Pons (tissue), 1 donor: ENCODE measurements at regions not wholly inside any gene's neighbourhood (a gene's known extent, or its start where the extent isn't known, plus 50 kb on each side); places are given as distances from the start of the nearest gene placed in this dataset.

Experiments used
- DNase-seq: peaks from one replicate; pipeline ENCODE4 v3.0.0-alpha.2; 2016; ENCODE audit warnings: low spot score

DNA sequence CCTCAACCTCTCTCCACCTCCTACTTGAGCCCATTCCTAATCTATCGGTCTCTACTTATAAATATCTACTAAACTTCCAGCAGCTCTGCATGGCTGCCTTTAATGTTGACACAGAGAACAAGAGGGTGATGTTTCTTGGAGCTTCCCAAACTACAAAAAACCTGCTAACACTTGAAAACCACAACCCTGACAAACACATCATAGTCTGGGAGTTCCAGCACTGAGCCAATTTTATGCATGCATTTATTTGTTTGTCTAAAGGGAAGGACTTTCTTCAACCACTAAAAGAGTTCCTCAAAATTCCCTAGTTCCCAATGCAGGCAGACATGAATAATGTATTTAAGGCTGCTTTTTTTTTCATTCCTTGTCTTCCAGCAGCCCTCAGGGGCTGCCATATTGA is 331.8 kb upstream of the XYLT1 start:
- DNase-seq = no peak

DNA sequence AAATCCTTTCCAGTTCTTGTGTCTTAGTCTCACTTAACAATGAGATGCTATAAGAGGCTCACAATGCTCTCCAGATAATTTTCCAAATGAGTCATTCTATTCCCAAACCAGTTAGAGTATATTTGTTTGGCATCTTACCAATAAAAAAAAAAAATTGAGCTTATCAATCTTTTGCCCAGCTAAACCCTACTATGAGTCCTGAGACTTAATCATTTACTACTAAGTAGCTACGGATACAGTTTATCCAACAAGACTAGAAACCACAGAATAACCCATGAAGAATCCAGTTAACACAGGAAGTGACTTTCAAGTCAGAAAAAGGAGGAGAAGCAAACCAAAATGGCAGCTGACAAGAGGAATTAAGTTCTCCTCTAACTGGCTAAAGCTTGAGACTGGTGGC is 330.3 kb upstream of the XYLT1 start:
- DNase-seq = no peak

DNA sequence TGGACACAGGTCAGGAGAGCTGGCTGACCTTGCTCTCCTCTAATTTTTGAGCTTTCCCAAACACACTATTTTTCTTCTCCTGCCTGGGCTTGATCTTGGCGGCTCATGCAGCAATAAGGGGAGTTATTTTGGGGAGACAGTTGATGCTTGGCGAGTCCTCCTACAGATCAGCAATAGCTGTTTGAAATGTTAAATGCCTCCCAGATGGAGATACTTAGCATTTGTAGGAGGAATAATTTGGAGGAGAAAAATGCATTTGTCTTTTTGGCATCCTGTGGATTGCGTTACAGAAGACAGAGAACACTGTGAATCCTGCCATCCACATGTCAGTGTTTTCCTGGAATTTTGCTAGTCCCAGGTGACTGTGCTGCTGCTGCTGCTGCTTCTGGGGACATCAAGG is 328.0 kb upstream of the XYLT1 start:
- peak; percentile 17 for DNase-seq

DNA sequence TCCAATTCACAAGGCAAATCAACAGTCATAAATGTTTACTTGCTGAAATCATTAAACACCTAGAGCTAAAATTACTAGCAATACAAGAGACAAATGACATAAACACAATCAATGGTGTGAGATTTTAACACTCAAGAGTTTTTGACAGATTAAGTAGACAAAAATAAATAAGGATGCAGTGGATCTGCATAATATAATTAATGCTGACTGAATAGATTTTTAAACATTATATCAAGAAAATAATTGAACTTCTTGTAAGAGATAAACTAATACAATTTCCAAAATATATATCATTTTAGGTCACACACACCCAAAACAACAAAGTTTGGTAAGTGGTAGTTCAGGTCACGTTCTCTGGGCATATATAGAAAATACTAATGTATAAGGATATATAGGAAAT is 322.6 kb upstream of the XYLT1 start:
- no peak for DNase-seq

DNA sequence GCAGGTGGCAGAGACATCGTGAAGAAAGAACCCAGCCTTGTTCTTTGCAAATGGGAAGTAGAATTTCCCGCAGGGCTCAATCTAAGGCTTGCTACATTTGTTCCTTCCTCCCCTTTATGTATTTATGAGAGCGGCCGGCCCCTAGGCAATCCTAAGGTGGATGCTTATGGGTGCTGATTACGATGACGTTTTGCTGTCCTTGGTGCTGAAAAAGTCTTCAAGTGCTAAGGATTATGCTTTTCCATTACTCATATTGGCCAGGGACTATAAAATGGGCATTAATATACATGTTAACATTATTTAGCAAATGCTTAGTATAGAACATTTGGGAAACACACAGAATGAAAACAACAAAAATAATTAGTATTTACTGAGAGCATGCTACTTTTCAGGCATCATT is 313.3 kb upstream of the XYLT1 start:
- DNase-seq = no peak

DNA sequence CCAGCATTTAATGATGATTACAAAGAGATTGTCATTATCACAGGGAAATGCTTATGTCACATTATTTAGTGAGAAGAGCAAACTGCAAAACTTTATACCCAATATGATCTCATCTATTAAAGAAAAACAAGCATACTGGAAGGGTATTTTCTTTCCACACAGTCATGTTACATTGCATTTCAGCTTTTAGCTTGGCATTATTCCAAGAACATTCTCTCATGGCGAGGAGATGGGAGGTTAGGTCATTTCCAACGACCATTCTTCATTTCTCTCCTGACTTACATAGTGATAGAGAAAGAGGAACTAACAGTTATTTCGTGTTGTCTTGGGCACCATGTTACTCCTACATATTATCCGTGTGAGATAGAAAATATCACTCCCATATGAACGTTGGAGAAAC is 309.4 kb upstream of the XYLT1 start:
- no peak for DNase-seq

DNA sequence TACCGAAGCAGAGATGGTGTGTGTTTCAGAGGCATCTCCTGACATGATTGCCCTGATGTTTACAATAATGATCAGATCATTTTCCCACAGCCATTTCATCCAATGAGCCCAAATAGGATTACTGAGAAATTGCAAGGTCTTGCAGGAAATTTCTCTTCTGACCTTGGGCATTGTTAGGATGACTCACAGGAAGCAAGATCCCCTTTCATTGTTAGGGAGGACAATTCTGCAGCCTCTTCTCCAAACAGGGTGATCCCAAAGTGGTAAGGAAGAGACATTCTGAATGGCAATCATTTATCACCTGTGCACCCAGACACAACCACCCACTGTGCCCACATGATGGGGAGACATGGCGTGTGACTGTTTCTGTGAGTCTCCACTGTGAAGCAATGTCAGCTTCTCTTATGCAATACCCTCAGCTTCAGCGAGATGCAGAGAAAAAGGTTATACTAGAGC is 306.7 kb upstream of the XYLT1 start:
- no peak for DNase-seq

DNA sequence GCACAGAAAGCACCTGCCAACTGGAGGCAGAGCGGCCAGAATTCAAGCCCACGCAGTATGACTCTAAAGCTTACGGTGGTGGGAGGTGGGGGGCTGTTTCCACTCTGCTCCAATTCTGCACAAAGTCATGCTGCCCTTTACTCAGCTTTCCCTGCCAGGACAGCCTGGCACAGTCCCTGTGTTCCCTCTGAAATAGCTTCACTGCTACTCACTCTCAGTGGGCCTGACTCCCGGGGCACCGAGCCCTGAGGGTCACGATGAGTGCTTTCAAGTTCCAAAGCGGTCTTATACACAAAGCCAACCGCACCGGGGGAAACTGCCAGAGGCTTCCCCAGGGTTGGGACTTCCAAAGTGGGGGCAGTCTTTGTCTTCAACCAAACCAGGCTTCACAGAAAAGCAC is 306.1 kb upstream of the XYLT1 start:
- DNase-seq = peak; percentile 15

DNA sequence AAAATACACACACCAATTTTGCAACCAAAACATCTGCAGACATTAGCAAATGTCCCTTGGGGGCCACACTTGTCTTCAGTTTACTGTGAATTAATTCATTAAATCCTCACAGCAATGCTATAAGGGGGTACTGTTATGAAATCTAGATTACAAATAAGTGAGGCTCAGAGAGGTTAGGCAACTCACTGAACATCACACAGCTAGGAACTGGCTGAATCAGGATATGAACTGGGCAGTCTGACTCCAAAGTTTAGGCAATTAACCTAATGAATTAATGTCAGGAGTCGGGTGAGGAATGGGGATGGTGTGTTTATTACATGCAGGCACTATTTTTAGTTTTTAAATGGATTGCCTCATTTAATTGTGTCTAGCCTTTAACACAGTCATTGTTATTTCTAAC is 305.7 kb upstream of the XYLT1 start:
- DNase-seq = no peak

DNA sequence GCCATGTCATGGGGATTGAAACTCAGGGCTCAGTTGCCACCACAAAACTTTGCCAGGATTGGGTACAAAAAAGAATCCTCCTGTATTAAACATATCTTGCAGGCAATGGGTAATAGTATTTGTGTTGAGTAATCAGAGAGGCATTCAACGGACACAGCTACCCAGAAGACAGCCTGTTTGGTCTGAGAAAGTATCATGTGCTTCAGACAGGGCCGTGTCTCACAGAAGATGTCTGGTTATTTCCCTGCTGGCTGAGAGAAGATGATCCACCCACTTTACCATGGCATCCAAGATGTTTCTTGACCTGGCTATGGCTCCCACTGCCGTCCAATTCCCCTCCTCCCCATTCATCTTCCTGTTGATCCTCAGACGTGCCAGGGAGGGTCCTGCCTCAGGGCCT is 304.3 kb upstream of the XYLT1 start:
- no peak for DNase-seq

DNA sequence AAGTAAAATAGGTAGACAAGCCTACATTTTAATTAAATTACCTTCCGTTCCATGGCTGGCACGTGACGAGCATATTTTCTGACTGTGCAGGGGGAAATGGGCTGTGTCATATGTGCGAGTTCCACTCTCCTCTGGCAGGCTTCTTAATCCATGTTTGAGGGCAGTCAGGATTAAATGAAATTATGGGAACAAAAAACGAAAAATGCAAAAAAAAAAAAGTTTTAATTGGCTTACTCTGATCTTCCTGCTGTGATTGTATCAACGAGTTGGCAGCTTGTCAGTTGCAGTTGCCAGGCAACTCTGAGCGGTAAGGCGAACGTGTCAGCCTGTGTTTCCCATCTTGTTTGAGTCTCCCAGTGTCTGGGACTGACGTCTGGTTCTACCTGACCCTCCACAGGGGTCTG is 302.9 kb upstream of the XYLT1 start:
- DNase-seq = no peak

DNA sequence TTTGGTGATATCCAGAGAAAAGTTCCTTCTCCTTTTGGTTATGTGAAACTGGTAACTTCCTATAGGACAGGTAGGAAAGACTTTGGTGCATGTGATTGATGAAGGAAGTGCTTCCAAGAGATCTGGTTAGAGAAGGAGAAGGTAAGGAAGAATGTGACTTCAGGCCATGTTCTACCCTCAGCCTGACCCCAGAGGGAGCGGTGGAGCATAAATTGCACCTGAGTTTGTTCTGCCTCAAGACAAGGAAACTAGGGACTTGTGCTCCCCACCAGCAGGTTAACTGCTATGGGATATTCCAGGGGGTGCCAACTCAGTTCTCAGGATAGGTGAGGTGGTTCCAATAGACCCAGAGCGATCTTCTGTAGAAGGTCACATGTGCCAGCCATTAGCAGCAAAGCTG is 299.3 kb upstream of the XYLT1 start:
- no peak for DNase-seq

DNA sequence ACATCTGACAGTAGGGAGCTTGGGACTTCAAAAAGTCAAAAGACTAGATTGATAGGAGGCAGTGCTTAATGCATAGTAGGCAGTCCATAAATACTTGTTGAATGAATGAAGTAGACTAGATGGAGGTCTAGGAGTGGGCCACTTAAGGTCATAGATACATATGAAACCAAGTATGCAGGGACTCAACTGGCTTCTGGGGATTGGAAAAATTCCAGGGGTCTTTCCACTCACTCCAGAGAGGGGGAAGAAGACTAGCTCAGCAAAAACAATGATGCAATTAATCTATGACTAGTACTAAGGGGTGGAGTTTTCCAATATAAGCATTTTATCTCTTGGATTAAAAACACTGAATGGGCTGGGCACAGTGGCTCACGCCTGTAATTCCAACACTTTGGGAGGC is 298.3 kb upstream of the XYLT1 start:
- no peak for DNase-seq

DNA sequence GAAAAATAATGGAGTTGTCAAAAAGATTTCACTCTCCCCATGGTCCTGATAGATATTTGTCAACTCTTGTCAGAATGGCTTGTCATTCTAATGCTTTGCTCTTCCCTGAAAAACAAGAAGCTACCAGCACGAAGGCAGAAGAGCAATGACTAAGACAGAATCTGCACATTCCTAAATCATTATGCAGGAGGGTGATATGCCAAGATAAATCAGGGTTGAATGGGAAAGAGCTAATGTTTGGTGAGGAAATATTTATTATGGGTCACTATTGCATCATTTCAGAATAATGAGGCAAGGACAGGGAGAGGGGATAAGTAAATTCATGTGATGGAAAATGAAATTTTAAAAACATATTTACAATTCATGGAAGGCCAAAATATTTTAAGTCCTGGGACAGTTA is 297.5 kb upstream of the XYLT1 start:
- no peak for DNase-seq

DNA sequence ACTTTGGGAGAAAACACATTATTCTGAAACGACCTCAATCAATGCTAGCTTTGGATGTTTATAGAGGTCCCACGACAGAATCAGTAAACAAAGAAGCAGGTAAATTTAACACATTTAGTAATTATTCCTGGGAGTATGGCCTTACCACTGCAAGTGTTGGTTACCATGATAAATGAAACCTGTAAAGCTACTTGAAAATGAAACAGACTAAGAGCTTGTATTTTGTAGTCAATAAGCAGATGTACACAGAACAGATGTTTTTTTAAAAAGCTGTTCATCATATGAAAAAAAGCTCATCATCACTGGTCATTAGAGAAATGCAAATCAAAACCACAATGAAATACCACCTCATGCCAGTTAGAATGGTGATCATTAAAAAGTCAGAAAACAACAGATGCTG is 295.3 kb upstream of the XYLT1 start:
- no peak for DNase-seq

DNA sequence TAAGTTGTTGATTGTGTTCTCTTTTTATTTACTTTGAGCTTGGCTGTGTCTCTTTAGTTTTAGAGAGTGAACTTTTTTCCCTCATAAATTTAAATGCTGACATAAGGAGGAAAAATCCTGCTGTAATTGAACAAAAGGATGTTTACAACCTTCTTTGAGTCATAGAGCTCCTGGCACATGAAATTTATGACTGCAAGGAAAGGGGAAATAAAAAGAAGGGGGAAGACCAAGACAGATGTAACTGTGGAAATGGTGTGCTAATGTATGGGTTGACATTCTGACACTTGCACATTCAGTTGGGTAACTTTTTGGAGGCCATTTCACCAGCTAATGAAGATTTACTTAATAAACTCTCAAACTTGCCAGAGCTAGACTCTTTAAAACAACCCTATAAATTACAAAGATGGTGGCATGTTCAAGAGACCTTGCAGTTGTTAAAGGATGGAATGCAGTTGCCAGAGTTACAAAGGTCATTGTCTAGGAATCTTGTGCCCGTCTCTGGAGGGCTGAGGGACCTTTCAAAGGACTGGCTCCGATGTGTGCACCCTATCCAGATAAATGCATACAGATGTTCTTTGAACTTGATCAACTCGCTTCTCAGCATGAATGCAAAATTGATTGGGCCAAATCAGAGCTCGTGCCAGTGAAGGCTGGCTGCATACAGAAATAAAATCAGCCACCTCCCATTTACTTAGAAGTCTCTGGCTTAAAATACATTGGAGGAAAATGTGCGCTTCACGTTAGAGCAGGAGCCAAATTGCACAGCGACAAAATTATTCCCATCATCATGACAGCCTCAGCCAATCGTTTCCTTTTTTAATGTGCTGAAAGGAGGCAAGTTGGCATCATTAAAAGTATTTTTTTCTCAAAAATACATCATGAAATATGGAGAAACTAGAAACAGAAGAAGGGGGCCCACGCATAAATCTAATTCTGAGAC is 289.0 kb upstream of the XYLT1 start:
- DNase-seq = no peak

DNA sequence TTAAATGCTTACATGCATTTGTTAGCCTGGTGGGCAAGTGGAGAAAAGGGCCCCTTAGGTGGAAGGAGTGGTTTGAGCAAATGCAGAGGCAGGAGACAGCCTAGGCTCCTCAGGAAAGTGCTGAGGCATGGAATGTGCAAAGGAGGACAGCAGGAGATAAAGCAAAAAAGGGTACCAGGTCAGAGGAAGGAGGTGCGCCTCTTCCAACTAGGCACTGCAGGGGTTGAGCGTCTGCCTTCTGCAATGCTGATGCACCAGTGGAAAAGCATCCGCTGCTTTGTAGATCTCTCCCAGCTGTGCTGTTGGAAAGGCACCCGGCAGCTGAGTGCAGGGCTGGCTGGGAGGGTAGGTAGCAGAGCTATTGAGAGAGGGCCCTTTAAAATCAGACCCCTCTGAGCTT is 287.0 kb upstream of the XYLT1 start:
- no peak for DNase-seq

DNA sequence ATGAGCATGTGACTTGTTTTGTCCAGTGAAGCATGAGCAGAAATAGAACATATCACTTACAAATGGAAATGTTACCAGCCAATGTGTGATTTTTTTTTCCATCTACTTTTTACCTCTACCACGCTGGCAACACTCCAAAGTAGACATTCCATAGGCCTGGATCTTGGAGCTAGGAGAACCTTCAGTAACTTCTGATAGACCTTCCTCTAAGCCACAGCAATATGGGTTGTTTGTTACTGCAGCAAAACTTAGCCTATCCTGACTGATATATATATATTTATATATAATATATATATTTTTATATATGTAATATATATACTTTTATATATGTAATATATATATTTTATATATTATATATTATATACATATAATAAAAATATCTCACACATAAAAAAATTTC is 284.4 kb upstream of the XYLT1 start:
- DNase-seq = no peak

DNA sequence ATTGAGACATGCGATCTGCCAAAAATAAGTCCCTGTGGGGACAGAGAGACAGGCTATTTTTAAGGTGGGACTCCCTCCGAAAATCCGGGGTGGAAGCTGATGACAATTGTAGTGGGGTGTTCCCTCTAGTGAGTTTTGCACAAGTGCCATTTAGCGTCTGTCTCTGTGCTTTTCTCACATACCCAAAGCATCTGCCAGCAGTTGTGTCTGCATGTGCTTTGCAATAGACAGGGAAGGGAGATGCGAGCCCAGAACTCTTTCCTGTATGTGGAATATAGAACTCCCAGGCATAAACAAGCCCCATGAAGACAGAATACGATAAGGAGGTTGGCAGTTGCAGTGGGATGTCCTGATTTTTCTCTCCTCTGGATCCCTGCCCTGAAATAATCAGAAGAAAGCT is 282.7 kb upstream of the XYLT1 start:
- DNase-seq = no peak

DNA sequence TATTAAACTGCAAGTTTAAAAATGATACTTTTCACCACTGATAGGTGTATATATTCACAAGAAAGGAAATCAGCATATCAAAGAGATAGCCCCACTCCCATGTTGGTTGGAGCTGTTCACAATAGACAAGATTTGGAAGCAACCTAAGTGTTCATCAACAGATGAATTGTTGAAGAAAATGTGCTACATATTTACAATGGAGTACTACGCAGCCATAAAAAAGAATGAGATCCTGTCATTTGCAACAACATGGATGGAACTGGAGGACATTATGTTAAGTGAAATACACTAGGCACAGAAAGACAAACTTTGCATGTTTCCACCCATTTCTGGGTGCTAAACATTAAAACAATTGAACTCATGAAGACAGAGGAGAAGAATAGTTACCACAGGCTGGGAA is 278.9 kb upstream of the XYLT1 start:
- DNase-seq = no peak

DNA sequence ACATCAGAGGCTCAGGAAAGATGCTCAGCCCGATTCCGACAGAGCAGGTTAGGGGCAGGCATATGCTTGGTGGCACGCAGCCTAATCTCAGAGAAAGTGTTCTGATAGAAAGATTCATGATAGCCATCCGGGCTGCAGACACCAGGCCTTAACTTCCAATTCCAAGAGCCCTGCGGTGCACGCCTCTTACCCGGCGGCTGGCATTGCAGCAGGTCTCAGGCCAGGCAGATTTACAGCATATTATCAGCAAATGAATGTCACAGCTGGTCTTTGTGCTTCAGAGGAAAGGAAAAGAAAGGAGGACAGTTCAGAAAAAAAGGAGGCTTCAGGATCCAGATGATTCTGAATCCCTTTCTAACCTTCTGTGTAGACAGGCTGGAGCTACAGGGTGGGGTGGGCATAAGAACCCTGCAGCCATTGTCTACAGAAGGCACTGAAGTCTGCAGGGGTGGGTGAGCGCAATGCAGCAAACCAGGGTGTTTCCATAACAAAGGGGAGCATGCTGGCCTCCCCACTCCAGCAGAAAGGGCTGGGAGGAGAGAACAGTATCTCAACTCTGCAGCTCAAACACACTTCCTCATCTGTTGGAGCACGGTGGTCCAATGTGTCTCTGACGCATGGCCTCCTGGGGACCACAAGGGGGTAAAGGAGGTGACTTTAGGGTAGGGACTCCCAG is 277.4 kb upstream of the XYLT1 start:
- DNase-seq = no peak

DNA sequence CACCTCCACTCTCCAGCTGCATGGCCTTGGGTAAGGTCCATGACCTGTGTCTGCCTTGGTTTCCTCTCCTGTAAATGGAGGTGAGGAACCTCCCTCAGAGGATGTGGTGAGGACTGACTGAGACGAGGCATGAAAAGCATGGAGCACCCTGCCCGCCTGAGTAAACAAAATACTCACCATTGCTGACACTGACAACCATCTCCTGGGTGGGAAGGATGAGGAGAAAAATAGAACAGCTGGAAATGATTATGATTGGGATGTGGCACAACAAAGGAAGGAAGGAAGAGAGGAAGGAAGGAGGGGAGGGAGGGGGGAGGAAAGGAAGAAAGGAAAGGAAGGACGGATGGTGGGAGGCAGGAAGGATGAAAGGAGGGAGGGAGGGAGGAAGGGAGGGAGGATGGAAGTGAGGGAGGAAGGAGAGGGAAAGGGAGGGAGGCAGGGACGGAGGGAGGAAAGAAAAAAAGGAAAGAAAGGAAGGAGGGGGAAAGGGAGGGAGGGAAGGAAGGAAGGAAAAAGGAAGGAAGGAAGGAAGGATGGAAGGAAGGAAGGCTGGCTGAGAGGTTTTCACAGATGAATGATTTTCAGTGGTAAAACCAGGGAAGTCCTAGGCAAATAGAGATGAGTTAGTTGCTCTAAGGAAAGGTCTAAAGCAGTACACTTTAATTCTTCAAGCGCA is 276.5 kb upstream of the XYLT1 start:
- DNase-seq = no peak
